Jurkat, Clone E6-1 (cell line): ENCODE measurements at regions not wholly inside any gene's neighbourhood (a gene's known extent, or its start where the extent isn't known, plus 50 kb on each side); places are given as distances from the start of the nearest gene placed in this dataset.
"Not testable (repeated sequence)": the region's sequence is repeated elsewhere in the genome, so short reads cannot be mapped to it uniquely, and the experiment has no call there.

ENCODE experiments used
- DNase-seq: peaks from one replicate; pipeline ENCODE4 v3.0.0-alpha.2; 2011; ENCODE audit warnings: low read depth, low spot score
- H3K4me3 ChIP-seq: 2 replicates; pipeline ENCODE4 v1.5.1; 2011; ENCODE audit warnings: mild to moderate bottlenecking, low read length, control low read depth, moderate library complexity

DNA sequence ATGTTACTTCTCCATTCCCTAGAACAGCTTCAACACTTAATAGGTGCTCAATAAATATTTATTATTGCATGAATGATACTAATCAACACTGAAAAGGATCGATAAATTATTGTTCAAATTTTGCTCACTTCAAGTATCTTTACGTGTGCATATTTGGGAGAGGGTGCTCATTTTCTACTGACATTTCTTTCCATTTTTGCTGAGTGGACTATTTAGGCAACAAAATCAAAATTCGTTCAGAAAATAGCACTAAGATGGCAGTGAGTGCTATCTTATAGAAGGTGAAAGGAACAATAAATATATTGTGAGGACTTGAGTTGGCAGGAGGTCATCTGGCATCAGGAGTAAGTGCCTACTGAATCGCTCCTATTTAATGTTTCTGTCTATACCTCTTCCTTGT, 501.9 kb upstream of the IRAK1BP1 start:
- no peak overlapping the region for H3K4me3 ChIP-seq
- no peak for DNase-seq

- no peak for DNase-seq
These were observed 490.3 kb upstream of the IRAK1BP1 start for GRCh38 chr6:78377056-78377455.

DNA sequence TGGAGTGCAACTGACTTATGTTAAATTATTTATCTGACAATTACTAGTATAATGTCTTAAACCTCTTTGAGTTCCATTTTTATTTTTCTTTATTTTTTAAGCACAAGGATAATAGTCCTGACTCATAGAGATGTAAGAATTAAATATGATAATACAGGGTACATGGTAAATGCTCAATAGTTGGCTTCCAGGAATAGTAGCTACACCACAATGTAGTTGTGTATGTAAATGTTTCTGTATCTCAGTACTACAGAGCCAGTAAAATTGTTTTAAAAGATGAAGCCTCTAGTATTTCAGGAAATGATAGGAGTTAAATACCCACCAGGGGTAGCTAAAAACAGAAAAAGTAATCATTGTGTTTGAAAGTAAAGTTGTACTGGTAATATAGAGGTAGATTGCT, 487.4 kb upstream of the IRAK1BP1 start:
- no peak overlapping the region for H3K4me3 ChIP-seq
- no peak for DNase-seq

More at GRCh38 chr6:78377056-78377455, 490.3 kb upstream of the IRAK1BP1 start:
- H3K4me3 ChIP-seq = no peak overlapping the region

- DNase-seq = no peak
- no peak overlapping the region for H3K4me3 ChIP-seq
These were observed 486.8 kb upstream of the IRAK1BP1 start for GRCh38 chr6:78380541-78380940.

DNA sequence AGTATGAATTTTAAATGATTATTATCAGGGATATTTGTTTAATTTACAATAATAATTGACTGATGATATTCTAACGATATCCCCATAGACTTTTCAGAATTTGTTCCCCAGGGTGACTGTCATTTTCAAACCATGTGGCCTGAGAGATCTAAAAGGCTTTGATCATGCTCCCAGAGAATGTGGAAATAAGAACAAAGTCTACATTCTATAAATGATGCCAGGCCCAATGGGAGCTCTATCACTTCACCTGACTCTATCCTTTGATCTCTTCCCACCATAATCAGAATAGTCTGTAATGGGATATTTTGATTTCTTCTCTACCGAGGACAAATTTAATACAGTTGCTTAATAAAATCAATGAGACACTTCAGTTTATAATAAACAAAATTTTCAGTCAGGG, 483.4 kb upstream of the IRAK1BP1 start:
- DNase-seq = no peak
- no peak overlapping the region for H3K4me3 ChIP-seq

GRCh38 chr6:78386854-78387253, 480.5 kb upstream of the IRAK1BP1 start:
- not testable (repeated sequence) for H3K4me3 ChIP-seq, DNase-seq

- no peak for DNase-seq
- no peak overlapping the region for H3K4me3 ChIP-seq
These were observed 477.3 kb upstream of the IRAK1BP1 start for GRCh38 chr6:78390066-78390465.

DNA sequence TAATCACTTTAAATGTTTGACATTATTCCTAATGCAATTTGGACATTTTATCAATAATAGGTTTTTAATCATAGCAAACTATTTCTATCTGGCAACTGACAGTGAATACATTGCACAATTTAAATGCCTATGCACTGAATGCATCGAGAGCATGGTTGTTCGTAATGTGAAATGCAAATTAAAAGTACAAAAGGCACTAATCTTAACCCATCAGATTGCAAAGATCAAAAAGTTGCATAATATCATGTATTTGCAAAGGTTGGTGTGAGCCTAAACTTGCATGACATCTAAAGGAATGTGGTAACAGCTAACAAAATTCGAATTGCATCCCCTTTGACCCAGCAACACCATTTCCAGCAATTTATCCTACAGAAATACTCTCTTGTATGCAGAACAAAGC, 469.9 kb upstream of the IRAK1BP1 start:
- no peak for DNase-seq
- H3K4me3 ChIP-seq = no peak overlapping the region

DNA sequence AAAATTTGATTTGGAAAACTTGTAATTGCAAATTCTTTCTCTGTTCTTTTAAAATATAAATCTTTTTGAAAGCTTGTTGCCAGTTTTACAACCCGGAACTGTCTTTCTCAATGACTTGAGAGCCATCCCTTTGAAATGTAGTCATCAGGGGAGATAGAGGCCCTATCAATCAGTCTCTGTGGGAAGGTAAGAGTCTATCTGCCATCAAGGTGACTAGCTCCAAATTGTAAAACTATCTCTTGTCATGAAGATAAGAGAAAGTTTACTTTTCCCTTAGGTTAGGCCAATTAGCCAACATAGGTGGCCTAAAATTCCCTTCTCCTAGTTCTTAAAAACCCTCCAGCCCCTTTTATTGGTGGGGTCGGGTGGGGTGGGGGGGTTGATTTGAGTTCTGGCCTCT, 469.1 kb upstream of the IRAK1BP1 start:
- DNase-seq = no peak
- no peak overlapping the region for H3K4me3 ChIP-seq

GRCh38 chr6:78400076-78400475, 467.3 kb upstream of the IRAK1BP1 start:
- no peak overlapping the region for H3K4me3 ChIP-seq
- no peak for DNase-seq

GRCh38 chr6:78427386-78427785, 440.0 kb upstream of the IRAK1BP1 start:
- H3K4me3 ChIP-seq = no peak overlapping the region
- no peak for DNase-seq

DNA sequence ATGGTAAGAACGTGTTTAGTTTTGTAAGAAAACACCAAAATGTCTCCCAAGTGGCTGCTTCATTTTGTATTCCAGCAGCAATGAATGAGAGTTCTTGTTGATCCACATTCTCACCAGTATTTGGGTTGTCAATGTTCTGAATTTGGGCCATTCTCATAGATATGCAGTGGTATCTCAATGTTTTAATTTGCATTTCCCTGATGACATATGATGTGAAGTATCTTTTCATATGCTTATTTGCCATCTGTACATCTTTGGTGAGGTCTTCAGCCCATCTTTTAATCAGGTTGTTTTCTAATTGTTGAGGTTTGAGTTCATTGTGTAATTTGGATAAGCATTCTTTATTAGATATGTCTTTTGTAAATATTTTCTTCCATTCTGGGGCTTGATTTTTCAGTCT, 436.8 kb upstream of the IRAK1BP1 start:
- DNase-seq = no peak

DNA sequence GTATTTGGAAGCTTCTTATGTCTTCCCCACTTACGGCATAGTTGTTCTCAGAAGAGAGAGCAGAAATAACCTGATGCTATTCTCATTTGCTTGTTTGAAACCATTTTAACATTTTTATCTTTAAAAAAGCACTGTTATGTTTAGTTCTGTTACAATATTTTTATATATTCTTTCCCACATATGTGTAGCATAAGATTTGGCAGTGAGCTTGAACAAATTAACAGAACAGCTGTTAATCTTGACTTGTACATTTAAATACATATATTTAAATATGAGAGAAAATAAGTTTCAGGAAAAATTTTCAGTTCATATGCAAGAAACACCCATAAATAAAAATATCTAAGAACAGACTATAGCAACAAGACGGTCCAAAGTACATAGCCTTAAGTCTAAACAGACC, 431.7 kb upstream of the IRAK1BP1 start:
- DNase-seq = no peak
- H3K4me3 ChIP-seq = no peak overlapping the region

More for the DNA sequence above, 436.8 kb upstream of the IRAK1BP1 start:
- H3K4me3 ChIP-seq = no peak overlapping the region

DNA sequence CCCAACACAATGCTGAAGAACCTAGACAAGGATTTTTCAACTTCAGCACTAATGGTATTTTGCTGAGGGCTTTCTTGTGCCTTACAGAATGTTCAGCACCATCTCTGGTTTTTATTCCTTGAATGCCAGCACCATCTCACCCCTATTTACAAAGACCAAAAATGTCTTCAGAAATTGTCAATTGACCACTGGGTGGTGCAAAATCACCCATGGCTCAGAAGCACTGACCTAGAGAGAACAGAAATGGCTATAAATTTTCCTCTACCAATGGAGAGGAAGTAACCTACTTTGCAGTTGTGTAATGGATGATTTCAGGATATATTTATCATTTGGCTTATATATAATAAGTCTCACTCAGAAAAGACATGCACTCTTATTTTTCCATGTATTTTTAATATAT, 431.0 kb upstream of the IRAK1BP1 start:
- H3K4me3 ChIP-seq = no peak overlapping the region
- DNase-seq = no peak

GRCh38 chr6:78438135-78438534, 429.2 kb upstream of the IRAK1BP1 start:
- no peak overlapping the region for H3K4me3 ChIP-seq
- no peak for DNase-seq

DNA sequence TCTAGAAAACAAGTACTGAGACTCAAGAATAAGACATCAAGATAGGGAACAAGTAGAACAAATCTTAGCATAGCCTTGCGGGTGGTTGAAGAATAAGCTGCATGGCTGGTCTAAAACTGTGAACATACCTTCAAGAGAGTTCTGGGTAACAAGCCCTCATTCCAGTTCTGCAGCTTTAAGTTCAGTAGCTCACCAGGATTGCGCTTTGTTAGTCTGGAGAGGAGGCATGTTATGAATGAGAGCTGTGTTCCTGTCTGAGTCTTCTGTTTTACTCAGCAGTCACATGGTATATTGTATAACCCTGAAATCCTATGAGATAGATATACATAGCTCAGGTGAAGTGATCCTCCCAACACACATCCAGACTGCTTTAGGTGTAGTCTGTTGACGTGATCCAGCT, 406.6 kb upstream of the IRAK1BP1 start:
- no peak for DNase-seq
- H3K4me3 ChIP-seq = no peak overlapping the region

- no peak overlapping the region for H3K4me3 ChIP-seq
- DNase-seq = no peak
These were observed 404.6 kb upstream of the IRAK1BP1 start for GRCh38 chr6:78462728-78463127.

DNA sequence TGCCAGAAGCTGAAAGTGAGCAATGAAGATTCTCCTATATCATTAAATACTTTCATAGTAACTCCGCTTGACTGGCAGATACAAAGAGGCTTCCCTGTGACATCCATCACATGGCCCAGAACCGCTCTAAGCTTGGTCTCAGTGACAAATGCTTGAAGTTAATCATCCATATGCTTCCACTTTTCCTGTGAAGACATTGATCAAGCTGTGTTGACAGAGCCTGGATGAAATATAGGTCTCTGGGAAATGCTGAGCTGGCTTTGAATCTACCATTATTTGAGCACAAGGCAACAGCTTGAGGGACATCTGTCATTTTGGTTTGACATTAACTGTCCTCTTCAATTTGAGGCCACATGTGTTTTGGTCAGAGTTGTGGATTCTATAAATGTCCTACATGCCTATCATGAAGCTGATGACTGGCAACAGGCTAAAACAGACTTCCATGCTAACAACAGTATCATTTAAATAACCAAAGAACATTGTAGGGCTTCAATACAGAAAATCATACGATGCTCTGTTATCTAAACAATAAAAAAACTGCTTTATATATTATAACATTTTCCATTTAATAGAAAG, 402.2 kb upstream of the IRAK1BP1 start:
- DNase-seq = no peak
- H3K4me3 ChIP-seq = no peak overlapping the region

DNA sequence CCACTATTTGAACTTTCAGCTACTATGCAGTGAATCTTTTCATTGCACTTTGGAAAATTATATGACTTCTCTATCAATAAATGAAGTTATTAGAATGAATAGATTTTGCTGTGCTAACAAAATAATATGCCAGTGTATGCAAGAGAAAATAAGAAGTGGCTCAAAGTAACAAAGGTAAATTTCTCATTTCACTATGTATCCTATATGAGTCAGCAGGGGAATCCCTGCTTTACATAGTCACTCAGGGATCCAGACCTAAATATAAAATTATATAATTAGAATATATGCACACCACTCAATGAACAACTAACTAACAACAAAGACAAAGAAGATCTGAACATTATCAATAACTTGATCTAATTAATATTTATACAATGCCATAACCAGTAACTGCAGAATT, 390.8 kb upstream of the IRAK1BP1 start:
- no peak for DNase-seq

GRCh38 chr6:78482801-78483552, 384.4 kb upstream of the IRAK1BP1 start:
- no peak for DNase-seq
- no peak overlapping the region for H3K4me3 ChIP-seq

More for the DNA sequence above, 390.8 kb upstream of the IRAK1BP1 start:
- no peak overlapping the region for H3K4me3 ChIP-seq
